ENCODE measurements at regions not wholly inside any gene's neighbourhood (a gene's known extent, or its start where the extent isn't known, plus 50 kb on each side); places are given as distances from the start of the nearest gene placed in this dataset.

- no peak for DNase-seq
- Histone ChIP-seq H3K27ac (no peak overlapping the region), H3K36me3 (no peaks in the 10 kb centered on the region), H3K4me1 (ENCODE audit: insufficient read depth) (no peaks in the 10 kb centered on the region), H3K27me3 (no peaks in the 10 kb centered on the region), H3K4me3 (no peak overlapping the region), H3K9me3 (no peaks in the 10 kb centered on the region)
- intact Hi-C loops (cut with DNase I): no loop called here
- no peak for TF ChIP-seq CTCF (IDR thresholded peaks at IDR 0.05)
- TF ChIP-seq EP300 (IDR thresholded peaks at IDR 0.05): no peak
- TF ChIP-seq POLR2A (IDR thresholded peaks at IDR 0.05): no peak
These were observed 121.7 kb upstream of the ZNF804B start for GRCh38 chr7:88637795-88638194.

GRCh38 chr7:88635149-88635548, 124.4 kb upstream of the ZNF804B start:
- TF ChIP-seq CTCF (IDR thresholded peaks at IDR 0.05) (no peak), POLR2A (IDR thresholded peaks at IDR 0.05) (no peak), EP300 (IDR thresholded peaks at IDR 0.05) (no peak)
- intact Hi-C loops (cut with DNase I): no loop called here
- Histone ChIP-seq H3K4me1 (ENCODE audit: insufficient read depth) (no peaks in the 10 kb centered on the region), H3K9me3 (no peaks in the 10 kb centered on the region), H3K4me3 (no peak overlapping the region), H3K27ac (no peak overlapping the region), H3K36me3 (no peaks in the 10 kb centered on the region), H3K27me3 (no peaks in the 10 kb centered on the region)
- DNase-seq: no peak
- WGBS, 3 donors: 59 to 71% (median 68%) methylated on average over 1 of the region's 1 CpG

DNA sequence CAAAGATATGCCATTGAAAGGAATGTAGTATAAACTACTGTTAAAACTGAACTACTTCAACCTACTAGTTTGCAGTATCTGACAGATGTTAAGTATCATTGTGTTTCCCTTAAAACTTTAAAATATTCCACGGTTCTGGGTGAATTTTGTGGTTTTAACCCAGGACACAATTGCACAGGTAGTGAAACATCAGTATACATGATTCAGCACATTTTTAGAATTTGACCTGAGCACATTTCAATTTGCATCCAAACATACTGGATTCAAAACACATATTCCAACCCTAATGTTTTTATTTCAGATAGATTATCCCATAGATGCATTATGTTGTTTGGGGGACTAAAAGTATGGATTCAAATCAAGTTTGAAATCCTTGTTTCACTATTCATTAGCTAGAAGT, 129.9 kb upstream of the ZNF804B start:
- Histone ChIP-seq H3K27me3 (no peaks in the 10 kb centered on the region), H3K4me3 (no peak overlapping the region), H3K9me3 (no peaks in the 10 kb centered on the region), H3K4me1 (ENCODE audit: insufficient read depth) (no peaks in the 10 kb centered on the region), H3K27ac (no peak overlapping the region), H3K36me3 (no peaks in the 10 kb centered on the region)
- 44 to 54% (median 53%) methylated on average over 1 of the region's 1 CpG for WGBS, 3 donors
- no peak for DNase-seq
- TF ChIP-seq EP300 (IDR thresholded peaks at IDR 0.05): no peak
- no peak for TF ChIP-seq CTCF (IDR thresholded peaks at IDR 0.05)
- TF ChIP-seq POLR2A (IDR thresholded peaks at IDR 0.05): no peak
- intact Hi-C loops (cut with DNase I): no loop called here

DNA sequence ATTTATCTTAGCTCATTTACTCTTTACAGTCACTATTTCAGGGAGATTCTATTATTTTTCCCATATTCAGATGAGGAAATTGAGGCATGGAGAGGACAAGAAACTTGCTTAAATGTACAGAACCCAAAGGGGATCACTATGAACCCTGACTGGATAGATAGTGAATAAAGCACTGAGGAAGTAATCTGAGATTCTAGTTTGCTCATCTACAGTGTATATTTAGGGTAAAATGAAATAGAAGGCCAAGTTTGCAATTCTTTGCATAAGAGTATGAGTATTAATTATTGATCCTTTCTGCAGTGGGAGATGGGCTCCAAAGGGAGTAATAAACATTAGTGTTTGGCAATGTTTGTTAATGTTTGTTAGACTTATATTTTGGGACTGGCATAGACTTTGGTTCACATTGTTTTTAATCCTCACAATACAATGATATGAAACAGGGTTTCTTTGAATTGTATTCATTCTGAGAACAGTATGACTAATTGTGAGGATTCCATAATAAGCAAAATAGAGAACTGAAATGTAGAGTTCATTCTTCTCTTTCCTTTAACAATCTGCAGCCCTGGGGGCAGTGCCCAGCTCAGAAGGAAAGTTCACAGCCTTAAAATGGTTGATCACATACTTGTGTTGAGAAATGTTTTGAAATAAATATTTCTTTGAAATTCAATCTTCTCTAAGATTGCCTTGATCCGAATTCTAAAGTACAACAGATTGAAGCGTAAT, 131.0 kb upstream of the ZNF804B start:
- H3K4me3 ChIP-seq: no peak overlapping the region
- H3K9me3 ChIP-seq: no peaks in the 10 kb centered on the region
- intact Hi-C loops (cut with DNase I): no loop called here
- no peak overlapping the region for H3K27ac ChIP-seq
- no peaks in the 10 kb centered on the region for H3K36me3 ChIP-seq
- no peaks in the 10 kb centered on the region for H3K4me1 ChIP-seq (ENCODE audit: insufficient read depth)
- no peak for TF ChIP-seq POLR2A (IDR thresholded peaks at IDR 0.05)
- no peak for TF ChIP-seq EP300 (IDR thresholded peaks at IDR 0.05)
- TF ChIP-seq CTCF (IDR thresholded peaks at IDR 0.05): no peak
- 82 to 87% (median 85%) methylated on average over 2 of the region's 2 CpGs for WGBS, 3 donors
- DNase-seq: no peak
- H3K27me3 ChIP-seq: no peaks in the 10 kb centered on the region

All from ovary (tissue), 7 donors.